GM13977 (cell line): ENCODE measurements at regions not wholly inside any gene's neighbourhood (a gene's known extent, or its start where the extent isn't known, plus 50 kb on each side); places are given as distances from the start of the nearest gene placed in this dataset.

Experiments
- DNase-seq: peaks from one replicate; pipeline ENCODE4 v3.0.0; 2012; ENCODE audit warnings: low spot score
- CTCF ChIP-seq: IDR thresholded peaks from 2 replicates; pipeline ENCODE4 v1.5.1; 2012; ENCODE audit warnings: mild to moderate bottlenecking, control low read depth; ENCODE audit not compliant: insufficient read depth; ENCODE audit errors: extremely low read depth, missing control alignments
- in situ Hi-C: fragments of 300-500 bp; cut with MboI; formaldehyde crosslinking; loops from one replicate; pipeline ENCODE4 v1.12.0; 2022; ENCODE audit warnings: low sequenced_read_pairs, low pct_unique_long_range_greater_than_20kb, mixed read lengths, inconsistent platforms; ENCODE audit not compliant: unreplicated experiment

- in situ Hi-C loops: no loop called here
- TF ChIP-seq CTCF: no peak
- DNase-seq: no peak
Observed at GRCh38 chr22:49667236-49667635, 160.4 kb downstream of the BRD1 start.

- DNase-seq: no peak
- in situ Hi-C loops: no loop called here
- no peak for TF ChIP-seq CTCF
Observed at GRCh38 chr22:49666146-49666809, 161.4 kb downstream of the BRD1 start.

- no peak for TF ChIP-seq CTCF
- in situ Hi-C loops: no loop called here
- no peak for DNase-seq
Observed at GRCh38 chr22:49664891-49665290, 162.8 kb downstream of the BRD1 start.

- TF ChIP-seq CTCF: no peak
- DNase-seq: no peak
- in situ Hi-C loops: no loop called here
Observed at GRCh38 chr22:49664371-49664881, 163.2 kb downstream of the BRD1 start.

GRCh38 chr22:49663823-49664222 is 163.8 kb downstream of the BRD1 start:
- in situ Hi-C loops: no loop called here
- DNase-seq: no peak
- TF ChIP-seq CTCF: no peak

GRCh38 chr22:49663311-49663711 is 164.4 kb downstream of the BRD1 start:
- no peak for DNase-seq
- in situ Hi-C loops: no loop called here
- TF ChIP-seq CTCF: no peak

GRCh38 chr22:49662681-49663080 is 165.0 kb downstream of the BRD1 start:
- no peak for DNase-seq
- in situ Hi-C loops: no loop called here
- TF ChIP-seq CTCF: no peak
